ENCODE measurements at regions not wholly inside any gene's neighbourhood (a gene's known extent, or its start where the extent isn't known, plus 50 kb on each side); places are given as distances from the start of the nearest gene placed in this dataset.
A peak's percentile ranks its signal among the peaks of the same experiment; 100 is the strongest.

GRCh38 chr1:34302798-34303197 is 126.1 kb downstream of the C1orf94 start:
- Histone ChIP-seq H3K36me3 (ENCODE audit: control insufficient read depth, insufficient read depth, low read length) (no peaks in the 10 kb centered on the region), H3K9me1 (ENCODE audit: control insufficient read depth, insufficient read depth, low read length) (no peaks in the 10 kb centered on the region), H2AFZ (ENCODE audit: low read depth, low read length) (no peak overlapping the region), H3K9ac (ENCODE audit: insufficient read depth in 1 of 2, low read depth in 2 of 2, low read length in 2 of 2) (no peak overlapping the region), H3K4me3 (no peak overlapping the region), H3K27me3 (ENCODE audit: control insufficient read depth in 2 of 2, insufficient read depth in 2 of 2, low read length in 2 of 2) (no peaks in the 10 kb centered on the region), H3K9me3 (replicated peaks; ENCODE audit: control insufficient read depth, insufficient read depth, low read depth, low read length) (no peaks in the 10 kb centered on the region), H4K20me1 (replicated peaks; ENCODE audit: control insufficient read depth, insufficient read depth, low read length) (no peaks in the 10 kb centered on the region), H3K4me1 (replicated peaks in 1 of 2; ENCODE audit: control insufficient read depth in 2 of 2, insufficient read depth in 2 of 2, low read length in 2 of 2) (no peaks in the 10 kb centered on the region), H3K79me2 (ENCODE audit: control insufficient read depth, insufficient read depth, low read length) (no peaks in the 10 kb centered on the region), H3K4me2 (ENCODE audit: insufficient read depth, low read length) (no peak overlapping the region), H3K27ac (ENCODE audit: extremely low read depth, low read depth, low read length) (no peak overlapping the region)
- ATAC-seq (no peak), FAIRE-seq (no peak), DNase-seq (ENCODE audit: extremely low read depth in 1 of 4, low spot score in 3 of 4) (no peak)
- in situ Hi-C loops (cut with MboI): no loop called here
- ChIA-PET POLR2A (no interaction called here), CTCF (ENCODE audit: low intra/inter-chr PET ratio) (no interaction called here)
- no TSS peak for BruUV-seq (replicated peaks)
- intact Hi-C loops (cut with micrococcal nuclease): no loop called here
- WGBS (ENCODE audit: insufficient coverage, low coverage, missing lambda C conversion rate): 0% methylated on average over 1 of the region's 1 CpG
- no peak for TF ChIP-seq DIDO1 (tag; IDR thresholded peaks at IDR 0.05; ENCODE audit: low read depth)
- TF ChIP-seq DDX20 (tag; IDR thresholded peaks at IDR 0.05; ENCODE audit: low read depth): no peak

GRCh38 chr1:34303218-34303617 is 126.5 kb downstream of the C1orf94 start:
- in situ Hi-C loops (cut with MboI): no loop called here
- TF ChIP-seq ZNF785 (CRISPR knock-in tag; IDR thresholded peaks at IDR 0.05): no peak
- peak; percentile 86 for TF ChIP-seq ZNF316 (IDR thresholded peaks at IDR 0.05)
- peak; percentile 66 for TF ChIP-seq C11orf30 (IDR thresholded peaks at IDR 0.05; ENCODE audit: low read depth)
- TF ChIP-seq MAFG (tag; conservative IDR thresholded peaks at IDR 0.05): peak; percentile 64; the same call in 1 of the 2 replicates
- TF ChIP-seq MAFF (IDR thresholded peaks at IDR 0.05; ENCODE audit: low read length): peak; percentile 78
- TF ChIP-seq MAFK (IDR thresholded peaks at IDR 0.05; ENCODE audit: low read length): peak; percentile 66; the same call in 1 of the 2 replicates

More at GRCh38 chr1:34303218-34303617, 126.5 kb downstream of the C1orf94 start:
- no peaks in the 10 kb centered on the region for H3K79me2 ChIP-seq (ENCODE audit: control insufficient read depth, insufficient read depth, low read length)
- FAIRE-seq: no peak
- no peaks in the 10 kb centered on the region for H3K27me3 ChIP-seq (ENCODE audit: control insufficient read depth in 2 of 2, insufficient read depth in 2 of 2, low read length in 2 of 2)
- no peaks in the 10 kb centered on the region for H3K9me1 ChIP-seq (ENCODE audit: control insufficient read depth, insufficient read depth, low read length)
- H3K27ac ChIP-seq (ENCODE audit: extremely low read depth, low read depth, low read length): no peak overlapping the region
- no peaks in the 10 kb centered on the region for H3K36me3 ChIP-seq (ENCODE audit: control insufficient read depth, insufficient read depth, low read length)
- no peak for ATAC-seq
- H3K9ac ChIP-seq (ENCODE audit: insufficient read depth in 1 of 2, low read depth in 2 of 2, low read length in 2 of 2): no peak overlapping the region
- no peaks in the 10 kb centered on the region for H3K9me3 ChIP-seq (replicated peaks; ENCODE audit: control insufficient read depth, insufficient read depth, low read depth, low read length)
- H3K4me3 ChIP-seq: no peak overlapping the region
- CTCF ChIA-PET (ENCODE audit: low intra/inter-chr PET ratio): no interaction called here
- no peaks in the 10 kb centered on the region for H3K4me1 ChIP-seq (replicated peaks in 1 of 2; ENCODE audit: control insufficient read depth in 2 of 2, insufficient read depth in 2 of 2, low read length in 2 of 2)
- DNase-seq (ENCODE audit: extremely low read depth in 1 of 4, low spot score in 3 of 4): no peak
- H3K4me2 ChIP-seq (ENCODE audit: insufficient read depth, low read length): no peak overlapping the region
- POLR2A ChIA-PET: no interaction called here
- intact Hi-C loops (cut with micrococcal nuclease): no loop called here
- BruUV-seq (replicated peaks): no TSS peak
- no peak overlapping the region for H2AFZ ChIP-seq (ENCODE audit: low read depth, low read length)
- no peaks in the 10 kb centered on the region for H4K20me1 ChIP-seq (replicated peaks; ENCODE audit: control insufficient read depth, insufficient read depth, low read length)

Data from K562 (cell line).